Smooth muscle cell (in vitro differentiated cells): ENCODE measurements at regions not wholly inside any gene's neighbourhood (a gene's known extent, or its start where the extent isn't known, plus 50 kb on each side); places are given as distances from the start of the nearest gene placed in this dataset.

Experiments used
- DNase-seq: peaks from one replicate; lab custom pipeline; 2025; ENCODE audit not compliant: unreplicated experiment; lab: John Stamatoyannopoulos, UW
- H2AFZ ChIP-seq: fragments of 200-600 bp; sonication (generic); 2 replicates; pipeline ENCODE4 v1.6.0; 2016; ENCODE audit warnings: antibody characterized with exemption, low read depth, mild to moderate bottlenecking
- H3F3A ChIP-seq: fragments of 200-600 bp; sonication (generic); 2 replicates; pipeline ENCODE4 v1.6.0; 2017; ENCODE audit warnings: antibody characterized with exemption, low read depth
- H3K27ac ChIP-seq: fragments of 200-600 bp; sonication (generic); 2 replicates; pipeline ENCODE4 v1.5.1; 2016; ENCODE audit warnings: low read depth, mild to moderate bottlenecking
- H3K27me3 ChIP-seq: fragments of 200-600 bp; sonication (generic); 2 replicates; pipeline ENCODE4 v1.6.1; 2016; ENCODE audit warnings: low read depth, mild to moderate bottlenecking
- H3K36me3 ChIP-seq: fragments of 200-600 bp; sonication (generic); 2 replicates; pipeline ENCODE4 v1.5.1; 2016; ENCODE audit warnings: low read depth
- H3K4me1 ChIP-seq: fragments of 200-600 bp; sonication (generic); 2 replicates; pipeline ENCODE4 v1.5.1; 2016; ENCODE audit warnings: low read depth
- H3K4me2 ChIP-seq: fragments of 200-600 bp; sonication (generic); 2 replicates; pipeline ENCODE4 v1.6.0; 2016; ENCODE audit warnings: mild to moderate bottlenecking
- H3K4me3 ChIP-seq: fragments of 200-600 bp; sonication (generic); 2 replicates; pipeline ENCODE4 v1.5.1; 2016; ENCODE audit warnings: mild to moderate bottlenecking
- H3K79me2 ChIP-seq: fragments of 200-600 bp; sonication (generic); 2 replicates; pipeline ENCODE4 v1.6.0; 2016; ENCODE audit warnings: low read depth, mild to moderate bottlenecking
- H3K9ac ChIP-seq: fragments of 200-600 bp; sonication (generic); 2 replicates; pipeline ENCODE4 v1.6.0; 2016; ENCODE audit warnings: low read depth
- H3K9me3 ChIP-seq: fragments of 200-600 bp; sonication (generic); replicated peaks from 2 replicates; pipeline ENCODE4 v1.5.1; 2016; ENCODE audit warnings: low read depth
- H4K20me1 ChIP-seq: fragments of 200-600 bp; sonication (generic); 2 replicates; pipeline ENCODE4 v1.6.0; 2016; ENCODE audit warnings: low read depth
- CTCF ChIP-seq: fragments of 200-600 bp; sonication (generic); IDR thresholded peaks from 2 replicates; pipeline ENCODE4 v1.5.1; 2017; ENCODE audit warnings: borderline replicate concordance, mild to moderate bottlenecking, antibody characterized with exemption; ENCODE audit not compliant: insufficient read depth, poor library complexity, severe bottlenecking
- WGBS: methylation state at CpG from one replicate; pipeline ENCODE4 v1.1.7; 2016; ENCODE audit warnings: low lambda C conversion rate; 5-methylcytosine and 5-hydroxymethylcytosine counted together

GRCh38 chr5:61777292-61777691 is 445.2 kb downstream of the ZSWIM6 start:
- no peaks in the 10 kb centered on the region for H3F3A ChIP-seq
- no peak for TF ChIP-seq CTCF
- no peaks in the 10 kb centered on the region for H3K79me2 ChIP-seq
- no peak overlapping the region for H3K4me3 ChIP-seq
- H3K9ac ChIP-seq: no peak overlapping the region
- no peak for DNase-seq
- H3K9me3 ChIP-seq: no peaks in the 10 kb centered on the region
- H4K20me1 ChIP-seq: no peaks in the 10 kb centered on the region
- H3K4me2 ChIP-seq: no peak overlapping the region
- 81% methylated on average over 6 of the region's 6 CpGs for WGBS
- no peak overlapping the region for H3K27ac ChIP-seq
- no peaks in the 10 kb centered on the region for H3K4me1 ChIP-seq
- no peak overlapping the region for H2AFZ ChIP-seq
- H3K36me3 ChIP-seq: no peaks in the 10 kb centered on the region
- no peaks in the 10 kb centered on the region for H3K27me3 ChIP-seq

- Histone ChIP-seq H4K20me1 (no peaks in the 10 kb centered on the region), H3K4me1 (no peaks in the 10 kb centered on the region), H3K36me3 (no peaks in the 10 kb centered on the region), H3K9me3 (no peaks in the 10 kb centered on the region), H3K4me2 (no peak overlapping the region), H3K27me3 (no peaks in the 10 kb centered on the region), H2AFZ (no peak overlapping the region), H3K79me2 (no peaks in the 10 kb centered on the region), H3K27ac (no peak overlapping the region), H3K9ac (no peak overlapping the region), H3F3A (no peaks in the 10 kb centered on the region), H3K4me3 (no peak overlapping the region)
- TF ChIP-seq CTCF: no peak
- WGBS: 80% methylated on average over 2 of the region's 2 CpGs
- no peak for DNase-seq
These were observed 447.7 kb downstream of the ZSWIM6 start for GRCh38 chr5:61779743-61780142.

GRCh38 chr5:61783481-61783880 is 451.4 kb downstream of the ZSWIM6 start:
- no peak overlapping the region for H3K27ac ChIP-seq
- DNase-seq: no peak
- TF ChIP-seq CTCF: no peak
- no peaks in the 10 kb centered on the region for H3K79me2 ChIP-seq
- H3K36me3 ChIP-seq: no peaks in the 10 kb centered on the region
- 98% methylated on average over 2 of the region's 2 CpGs for WGBS
- no peak overlapping the region for H3K4me2 ChIP-seq
- H3K27me3 ChIP-seq: no peaks in the 10 kb centered on the region
- no peaks in the 10 kb centered on the region for H3K9me3 ChIP-seq
- H3K9ac ChIP-seq: no peak overlapping the region
- H2AFZ ChIP-seq: no peak overlapping the region
- no peaks in the 10 kb centered on the region for H3K4me1 ChIP-seq
- H3K4me3 ChIP-seq: no peak overlapping the region
- H4K20me1 ChIP-seq: no peaks in the 10 kb centered on the region
- H3F3A ChIP-seq: no peaks in the 10 kb centered on the region

GRCh38 chr5:61784341-61784740 is 452.3 kb downstream of the ZSWIM6 start:
- no peak overlapping the region for H2AFZ ChIP-seq
- 91% methylated on average over 6 of the region's 6 CpGs for WGBS
- no peaks in the 10 kb centered on the region for H4K20me1 ChIP-seq
- H3K27me3 ChIP-seq: no peaks in the 10 kb centered on the region
- TF ChIP-seq CTCF: no peak
- no peaks in the 10 kb centered on the region for H3K9me3 ChIP-seq
- no peak for DNase-seq
- H3K4me3 ChIP-seq: no peak overlapping the region
- H3K79me2 ChIP-seq: no peaks in the 10 kb centered on the region
- no peak overlapping the region for H3K27ac ChIP-seq
- no peaks in the 10 kb centered on the region for H3K36me3 ChIP-seq
- H3K4me2 ChIP-seq: no peak overlapping the region
- H3F3A ChIP-seq: no peaks in the 10 kb centered on the region
- no peaks in the 10 kb centered on the region for H3K4me1 ChIP-seq
- H3K9ac ChIP-seq: no peak overlapping the region
